PC-9 (cell line): ENCODE measurements at regions not wholly inside any gene's neighbourhood (a gene's known extent, or its start where the extent isn't known, plus 50 kb on each side); places are given as distances from the start of the nearest gene placed in this dataset.

Experiments used
- BruUV-seq: library from RNA; stranded (reverse); fragments of 400-500 nt; replicated peaks from 2 replicates; lab custom pipeline; 2021; lab: Mats Ljungman, UMichigan
- CTCF ChIA-PET: fragments of 300-600 bp; sonication (Branson Sonifier 250); formaldehyde crosslinking; loops from one replicate; lab custom pipeline; 2022; ENCODE audit warnings: antibody characterized with exemption; lab: Charles Lee
- POLR2A ChIA-PET: fragments of 300-600 bp; sonication (Branson Sonifier 250); formaldehyde crosslinking; loops from one replicate; lab custom pipeline; 2022; ENCODE audit warnings: antibody characterized with exemption; ENCODE audit not compliant: unreplicated experiment; lab: Charles Lee
- DNase-seq, 2 experiments: peaks; one replicate each; pipeline versions ENCODE4 v3.0.0 to v3.0.0-alpha.2; 2015 to 2022; ENCODE audit warnings: mixed read lengths in 1 of 2
- H2AFZ ChIP-seq: fragments of 200-600 bp; sonication (generic); 2 replicates; pipeline ENCODE4 v1.8.1; 2017; ENCODE audit warnings: antibody characterized with exemption
- H3F3A ChIP-seq: fragments of 200-600 bp; sonication (generic); 2 replicates; pipeline ENCODE4 v1.8.1; 2017; ENCODE audit warnings: antibody characterized with exemption, mild to moderate bottlenecking, low read depth; ENCODE audit not compliant: insufficient read depth
- H3K27ac ChIP-seq: fragments of 200-600 bp; sonication (generic); 2 replicates; pipeline ENCODE4 v1.6.1; 2016; ENCODE audit warnings: mixed run types
- H3K27me3 ChIP-seq: fragments of 200-600 bp; sonication (generic); 2 replicates; pipeline ENCODE4 v1.6.1; 2016; ENCODE audit warnings: low read depth, mixed run types; ENCODE audit not compliant: insufficient read depth
- H3K36me3 ChIP-seq: fragments of 200-600 bp; sonication (generic); 2 replicates; pipeline ENCODE4 v1.6.1; 2016; ENCODE audit warnings: low read depth, mixed run types
- H3K4me1 ChIP-seq: fragments of 200-600 bp; sonication (generic); replicated peaks from 2 replicates; pipeline ENCODE4 v1.6.1; 2016; ENCODE audit warnings: mixed run types; ENCODE audit not compliant: insufficient read depth
- H3K4me2 ChIP-seq: fragments of 200-600 bp; sonication (generic); 2 replicates; pipeline ENCODE4 v1.6.1; 2017; ENCODE audit warnings: mixed run types
- H3K4me3 ChIP-seq: fragments of 200-600 bp; sonication (generic); 2 replicates; pipeline ENCODE4 v1.6.1; 2016; ENCODE audit warnings: mixed run types
- H3K79me2 ChIP-seq: fragments of 200-600 bp; sonication (generic); 2 replicates; pipeline ENCODE4 v1.6.1; 2017; ENCODE audit warnings: low read depth, mixed run types
- H3K9me2 ChIP-seq: fragments of 200-600 bp; sonication (generic); 2 replicates; pipeline ENCODE4 v1.8.1; 2017; ENCODE audit warnings: mild to moderate bottlenecking; ENCODE audit not compliant: insufficient read depth
- H3K9me3 ChIP-seq: fragments of 200-600 bp; sonication (generic); 2 replicates; pipeline ENCODE4 v1.8.1; 2016; ENCODE audit warnings: low read depth; ENCODE audit not compliant: insufficient read depth
- H4K20me1 ChIP-seq: fragments of 200-600 bp; sonication (generic); 2 replicates; pipeline ENCODE4 v1.8.1; 2017; ENCODE audit not compliant: insufficient read depth
- EZH2 ChIP-seq: fragments of 200-600 bp; sonication (generic); IDR thresholded peaks from 2 replicates; pipeline ENCODE4 v1.8.0; 2017; ENCODE audit warnings: antibody characterized with exemption, low read depth
- intact Hi-C: fragments of 100-400 bp; cut with micrococcal nuclease; formaldehyde crosslinking; loops from one replicate; pipeline ENCODE4 v1.10.0; 2022; ENCODE audit not compliant: unreplicated experiment
- TF ChIP-seq, protein P1 (sequence below): fragments of 200-600 bp; sonication (generic); conservative IDR thresholded peaks from 2 replicates; pipeline ENCODE4 v1.6.1; 2017; ENCODE audit warnings: mixed run types, antibody characterized with exemption, mild to moderate bottlenecking, moderate library complexity

GRCh38 chr10:33760056-33760943, 425.8 kb upstream of the NRP1 start:
- Histone ChIP-seq H3K79me2 (no peaks in the 10 kb centered on the region), H3K4me2 (no peak overlapping the region), H3K9me2 (no peaks in the 10 kb centered on the region), H3K4me3 (no peak overlapping the region), H3K36me3 (no peaks in the 10 kb centered on the region), H4K20me1 (no peaks in the 10 kb centered on the region), H2AFZ (no peak overlapping the region), H3K27ac (no peak overlapping the region), H3K9me3 (no peaks in the 10 kb centered on the region), H3K4me1 (no peaks in the 10 kb centered on the region), H3F3A (no peaks in the 10 kb centered on the region), H3K27me3 (no peaks in the 10 kb centered on the region)
- intact Hi-C loops: no loop called here
- no peak for DNase-seq
- ChIA-PET POLR2A (no interaction called here), CTCF (no interaction called here)
- BruUV-seq: no TSS peak
- TF ChIP-seq, protein P1, sequence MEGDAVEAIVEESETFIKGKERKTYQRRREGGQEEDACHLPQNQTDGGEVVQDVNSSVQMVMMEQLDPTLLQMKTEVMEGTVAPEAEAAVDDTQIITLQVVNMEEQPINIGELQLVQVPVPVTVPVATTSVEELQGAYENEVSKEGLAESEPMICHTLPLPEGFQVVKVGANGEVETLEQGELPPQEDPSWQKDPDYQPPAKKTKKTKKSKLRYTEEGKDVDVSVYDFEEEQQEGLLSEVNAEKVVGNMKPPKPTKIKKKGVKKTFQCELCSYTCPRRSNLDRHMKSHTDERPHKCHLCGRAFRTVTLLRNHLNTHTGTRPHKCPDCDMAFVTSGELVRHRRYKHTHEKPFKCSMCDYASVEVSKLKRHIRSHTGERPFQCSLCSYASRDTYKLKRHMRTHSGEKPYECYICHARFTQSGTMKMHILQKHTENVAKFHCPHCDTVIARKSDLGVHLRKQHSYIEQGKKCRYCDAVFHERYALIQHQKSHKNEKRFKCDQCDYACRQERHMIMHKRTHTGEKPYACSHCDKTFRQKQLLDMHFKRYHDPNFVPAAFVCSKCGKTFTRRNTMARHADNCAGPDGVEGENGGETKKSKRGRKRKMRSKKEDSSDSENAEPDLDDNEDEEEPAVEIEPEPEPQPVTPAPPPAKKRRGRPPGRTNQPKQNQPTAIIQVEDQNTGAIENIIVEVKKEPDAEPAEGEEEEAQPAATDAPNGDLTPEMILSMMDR: no peak
- TF ChIP-seq EZH2: no peak

DNA sequence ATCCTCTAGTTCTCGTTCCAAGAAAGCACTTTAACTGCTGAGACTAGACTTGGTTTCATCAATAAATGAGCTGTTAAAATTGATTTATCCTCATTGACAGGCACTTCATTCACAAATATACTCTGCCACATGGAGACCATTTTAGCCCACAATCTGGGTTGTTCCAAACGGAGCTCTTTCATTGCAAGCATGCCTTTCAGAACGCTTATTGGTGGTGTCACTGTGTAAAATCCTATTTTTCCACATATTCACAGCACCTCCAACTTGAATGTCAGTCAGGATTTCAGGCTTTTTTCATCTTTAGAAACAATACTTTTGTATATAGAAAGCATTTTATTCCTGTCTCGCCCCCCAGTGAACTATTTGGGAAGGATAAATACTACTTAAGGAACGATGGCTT, 424.7 kb upstream of the NRP1 start:
- Histone ChIP-seq H3K36me3 (no peaks in the 10 kb centered on the region), H3K9me2 (no peaks in the 10 kb centered on the region), H3F3A (no peaks in the 10 kb centered on the region), H3K27me3 (no peaks in the 10 kb centered on the region), H3K4me3 (no peak overlapping the region), H3K4me2 (no peak overlapping the region), H2AFZ (no peak overlapping the region), H3K79me2 (no peaks in the 10 kb centered on the region), H3K27ac (no peak overlapping the region), H3K9me3 (no peaks in the 10 kb centered on the region), H3K4me1 (no peaks in the 10 kb centered on the region), H4K20me1 (no peaks in the 10 kb centered on the region)
- TF ChIP-seq, protein P1: no peak
- TF ChIP-seq EZH2: no peak
- no peak for DNase-seq
- POLR2A ChIA-PET: no interaction called here
- no TSS peak for BruUV-seq
- intact Hi-C loops: no loop called here
- CTCF ChIA-PET: no interaction called here

GRCh38 chr10:33758299-33758698, 423.8 kb upstream of the NRP1 start:
- intact Hi-C loops: no loop called here
- no peaks in the 10 kb centered on the region for H3K9me3 ChIP-seq
- no peak overlapping the region for H3K4me2 ChIP-seq
- ChIA-PET CTCF (no interaction called here), POLR2A (no interaction called here)
- H3K79me2 ChIP-seq: no peaks in the 10 kb centered on the region
- H3K36me3 ChIP-seq: no peaks in the 10 kb centered on the region
- no peak overlapping the region for H3K27ac ChIP-seq
- TF ChIP-seq EZH2: no peak
- TF ChIP-seq, protein P1: no peak
- no peaks in the 10 kb centered on the region for H3K9me2 ChIP-seq
- no TSS peak for BruUV-seq
- DNase-seq: no peak
- H2AFZ ChIP-seq: no peak overlapping the region
- no peaks in the 10 kb centered on the region for H3K27me3 ChIP-seq
- H3F3A ChIP-seq: no peaks in the 10 kb centered on the region
- no peak overlapping the region for H3K4me3 ChIP-seq
- H3K4me1 ChIP-seq: no peaks in the 10 kb centered on the region
- no peaks in the 10 kb centered on the region for H4K20me1 ChIP-seq
